SJSA1 (cell line): ENCODE measurements at regions not wholly inside any gene's neighbourhood (a gene's known extent, or its start where the extent isn't known, plus 50 kb on each side); places are given as distances from the start of the nearest gene placed in this dataset.

Experiments used
- DNase-seq, 2 experiments: peaks; one replicate each; pipeline ENCODE4 v3.0.0-alpha.2; 2015 to 2020; ENCODE audit warnings: low spot score in 2 of 2, low read depth in 1 of 2
- H3K27ac ChIP-seq: fragments of 250-450 bp; sonication (Bioruptor Pico); 2 replicates; pipeline ENCODE4 v1.5.1; 2020; ENCODE audit warnings: mild to moderate bottlenecking, moderate library complexity
- H3K27me3 ChIP-seq: fragments of 250-450 bp; sonication (Bioruptor Pico); replicated peaks from 2 replicates; pipeline ENCODE4 v1.5.1; 2020; ENCODE audit warnings: mild to moderate bottlenecking, moderate library complexity
- H3K36me3 ChIP-seq: fragments of 250-450 bp; sonication (Bioruptor Pico); 2 replicates; pipeline ENCODE4 v1.5.1; 2020; ENCODE audit warnings: mild to moderate bottlenecking
- H3K4me1 ChIP-seq: fragments of 250-450 bp; sonication (Bioruptor Pico); replicated peaks from 2 replicates; pipeline ENCODE4 v1.6.1; 2021; ENCODE audit warnings: mild to moderate bottlenecking
- H3K4me3 ChIP-seq: fragments of 250-450 bp; sonication (Bioruptor Pico); 2 replicates; pipeline ENCODE4 v1.5.1; 2020; ENCODE audit warnings: mild to moderate bottlenecking
- H3K9me3 ChIP-seq: fragments of 250-450 bp; sonication (Bioruptor Pico); replicated peaks from 2 replicates; pipeline ENCODE4 v1.5.1; 2020; ENCODE audit warnings: mild to moderate bottlenecking

DNA sequence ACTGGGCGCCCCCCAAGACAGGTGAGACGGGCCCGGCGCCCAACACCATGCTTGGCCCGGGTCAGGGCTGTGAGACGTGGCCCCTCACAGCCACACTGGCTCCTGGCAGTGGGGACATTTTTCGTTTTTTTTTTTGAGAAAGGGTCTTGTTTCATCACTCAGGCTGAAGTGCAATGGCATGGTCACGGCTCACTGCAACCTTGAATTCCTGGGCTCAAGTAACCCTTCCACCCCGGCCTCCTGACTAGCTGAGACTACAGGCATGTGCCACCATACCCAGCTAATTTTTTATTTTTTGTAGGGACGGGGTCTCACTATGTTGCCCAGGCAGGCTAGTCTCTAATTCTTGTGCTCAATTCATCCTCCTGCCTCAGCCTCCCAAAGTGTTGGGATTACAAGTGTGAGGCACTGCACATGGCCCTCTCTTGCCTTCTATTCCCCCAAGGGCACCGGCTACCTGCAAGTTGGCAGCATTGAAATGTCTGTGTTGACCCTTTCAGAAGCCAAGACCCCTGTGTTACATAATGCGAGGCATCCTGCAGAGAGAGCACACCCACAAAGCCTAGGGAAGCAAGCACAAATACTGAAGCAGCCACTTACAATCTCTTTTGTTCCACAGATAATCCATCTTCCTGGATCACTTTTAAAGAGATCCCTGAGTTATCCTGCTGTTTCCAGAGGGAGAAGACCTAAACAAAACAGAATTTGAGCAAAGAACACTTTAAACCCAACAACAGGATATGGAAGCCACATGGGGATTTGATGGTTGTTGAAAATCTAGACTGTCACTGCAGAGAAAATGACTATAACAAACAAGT lies 57.5 kb upstream of the SLC4A11 start:
- Histone ChIP-seq H3K4me1 (no peaks in the 10 kb centered on the region), H3K4me3 (no peak overlapping the region), H3K36me3 (peaks cover 54% of the 10 kb centered on the region), H3K27me3 (no peaks in the 10 kb centered on the region), H3K27ac (no peak overlapping the region), H3K9me3 (no peaks in the 10 kb centered on the region)
- DNase-seq, result no peak
